Nephron progenitor cell (in vitro differentiated cells): ENCODE measurements at regions not wholly inside any gene's neighbourhood (a gene's known extent, or its start where the extent isn't known, plus 50 kb on each side); places are given as distances from the start of the nearest gene placed in this dataset.

Experiments
- DNase-seq: peaks from one replicate; pipeline ENCODE4 v3.0.0; 2021
- H3K27ac Mint-ChIP-seq: 2 replicates; pipeline ENCODE4 v1.8.0; 2021; ENCODE audit warnings: mild to moderate bottlenecking, moderate library complexity, mixed read lengths
- H3K27me3 Mint-ChIP-seq: 2 replicates; pipeline ENCODE4 v1.8.0; 2021; ENCODE audit warnings: mild to moderate bottlenecking, low read depth, mixed read lengths; ENCODE audit not compliant: poor library complexity
- H3K36me3 Mint-ChIP-seq: 2 replicates; pipeline ENCODE4 v1.8.0; 2021; ENCODE audit warnings: low read depth, mixed read lengths
- H3K4me1 Mint-ChIP-seq: 2 replicates; pipeline ENCODE4 v1.8.0; 2021; ENCODE audit warnings: mixed read lengths
- H3K4me3 Mint-ChIP-seq: 2 replicates; pipeline ENCODE4 v1.8.0; 2021; ENCODE audit warnings: mild to moderate bottlenecking, moderate library complexity, mixed read lengths
- H3K9me3 Mint-ChIP-seq: 2 replicates; pipeline ENCODE4 v1.8.0; 2021; ENCODE audit warnings: mild to moderate bottlenecking, moderate library complexity, mixed read lengths
- TF ChIP-seq, protein P1 (sequence below): fragments of 200-600 bp; sonication (generic); IDR thresholded peaks from 2 replicates; pipeline ENCODE4 v1.5.0; 2021; ENCODE audit warnings: antibody characterized with exemption

DNA sequence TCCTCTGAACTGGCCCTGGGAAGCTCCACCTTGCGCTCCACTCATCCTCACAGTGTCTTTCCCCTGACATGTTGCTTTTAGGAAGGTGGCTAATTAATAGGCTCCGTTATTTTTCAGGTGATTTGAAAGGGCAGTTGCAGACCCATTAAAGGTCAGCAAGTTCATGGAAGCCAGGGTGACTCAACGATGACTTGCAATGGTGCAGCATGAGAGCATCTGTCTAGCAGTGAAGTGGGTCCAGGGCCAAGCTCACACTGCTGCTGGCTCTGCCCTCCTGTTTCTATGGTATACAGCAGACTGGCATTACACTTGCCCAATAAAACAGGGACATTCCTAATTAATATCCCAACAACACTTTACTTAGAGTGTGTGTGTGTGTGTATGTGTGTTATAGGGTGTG is 68.8 kb upstream of the WDR11 start:
- Mint-ChIP-seq H3K27ac (no peak overlapping the region), H3K9me3 (no peaks in the 10 kb centered on the region), H3K36me3 (no peaks in the 10 kb centered on the region), H3K4me1 (no peaks in the 10 kb centered on the region), H3K27me3 (peaks cover 32% of the 10 kb centered on the region), H3K4me3 (no peak overlapping the region)
- TF ChIP-seq, protein P1, sequence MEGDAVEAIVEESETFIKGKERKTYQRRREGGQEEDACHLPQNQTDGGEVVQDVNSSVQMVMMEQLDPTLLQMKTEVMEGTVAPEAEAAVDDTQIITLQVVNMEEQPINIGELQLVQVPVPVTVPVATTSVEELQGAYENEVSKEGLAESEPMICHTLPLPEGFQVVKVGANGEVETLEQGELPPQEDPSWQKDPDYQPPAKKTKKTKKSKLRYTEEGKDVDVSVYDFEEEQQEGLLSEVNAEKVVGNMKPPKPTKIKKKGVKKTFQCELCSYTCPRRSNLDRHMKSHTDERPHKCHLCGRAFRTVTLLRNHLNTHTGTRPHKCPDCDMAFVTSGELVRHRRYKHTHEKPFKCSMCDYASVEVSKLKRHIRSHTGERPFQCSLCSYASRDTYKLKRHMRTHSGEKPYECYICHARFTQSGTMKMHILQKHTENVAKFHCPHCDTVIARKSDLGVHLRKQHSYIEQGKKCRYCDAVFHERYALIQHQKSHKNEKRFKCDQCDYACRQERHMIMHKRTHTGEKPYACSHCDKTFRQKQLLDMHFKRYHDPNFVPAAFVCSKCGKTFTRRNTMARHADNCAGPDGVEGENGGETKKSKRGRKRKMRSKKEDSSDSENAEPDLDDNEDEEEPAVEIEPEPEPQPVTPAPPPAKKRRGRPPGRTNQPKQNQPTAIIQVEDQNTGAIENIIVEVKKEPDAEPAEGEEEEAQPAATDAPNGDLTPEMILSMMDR: no peak
- DNase-seq: no peak

GRCh38 chr10:120783098-120783497 is 68.1 kb upstream of the WDR11 start:
- DNase-seq: no peak
- H3K4me3 Mint-ChIP-seq: no peak overlapping the region
- no peaks in the 10 kb centered on the region for H3K4me1 Mint-ChIP-seq
- H3K27me3 Mint-ChIP-seq: peaks cover 26% of the 10 kb centered on the region
- TF ChIP-seq, protein P1: no peak
- no peaks in the 10 kb centered on the region for H3K9me3 Mint-ChIP-seq
- H3K27ac Mint-ChIP-seq: no peak overlapping the region
- H3K36me3 Mint-ChIP-seq: no peaks in the 10 kb centered on the region

DNA sequence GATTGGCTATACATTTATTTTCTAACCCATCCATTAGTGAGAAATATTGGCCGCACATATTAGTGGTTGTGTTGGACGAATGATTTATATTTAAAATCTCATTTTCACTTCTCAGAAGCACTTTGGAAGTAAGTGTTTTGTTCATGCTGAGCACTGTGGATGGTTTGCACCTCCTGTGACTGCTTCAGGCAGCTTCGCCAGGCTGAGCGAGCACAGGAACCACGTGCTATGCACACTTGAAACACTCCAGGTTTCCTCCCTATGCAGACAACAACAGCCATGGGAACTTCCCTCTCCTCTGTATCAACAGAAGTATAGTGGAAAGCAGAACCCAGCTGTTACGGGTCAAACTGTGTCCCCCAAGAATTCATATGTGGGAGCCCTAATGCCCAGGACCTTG is 67.3 kb upstream of the WDR11 start:
- Mint-ChIP-seq H3K27me3 (peaks cover 26% of the 10 kb centered on the region), H3K9me3 (no peaks in the 10 kb centered on the region), H3K4me3 (no peak overlapping the region), H3K27ac (no peak overlapping the region), H3K36me3 (no peaks in the 10 kb centered on the region), H3K4me1 (peaks cover 3% of the 10 kb centered on the region)
- TF ChIP-seq, protein P1: no peak
- no peak for DNase-seq

DNA sequence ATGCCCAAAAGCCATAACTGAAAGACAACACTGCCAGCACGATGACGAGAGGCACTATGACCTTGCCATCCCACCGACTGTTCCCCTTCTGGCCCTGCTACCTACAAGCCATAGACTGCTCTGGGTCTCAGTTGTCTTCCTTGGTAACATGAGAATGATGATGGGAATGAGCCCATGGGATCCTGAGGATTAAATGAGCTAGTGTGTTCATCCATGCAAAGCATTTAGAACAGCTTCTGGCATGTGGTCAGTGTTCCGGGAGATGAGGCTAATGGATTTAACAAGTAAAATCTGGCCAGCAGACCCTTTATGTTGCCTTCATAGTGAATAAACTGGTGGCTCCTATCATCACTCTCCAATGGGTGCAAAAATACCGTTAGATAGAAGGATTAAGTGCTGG is 62.4 kb upstream of the WDR11 start:
- Mint-ChIP-seq H3K4me1 (peaks cover 27% of the 10 kb centered on the region), H3K27me3 (peaks cover 17% of the 10 kb centered on the region), H3K4me3 (no peak overlapping the region), H3K36me3 (no peaks in the 10 kb centered on the region), H3K27ac (no peak overlapping the region), H3K9me3 (no peaks in the 10 kb centered on the region)
- TF ChIP-seq, protein P1: no peak
- no peak for DNase-seq

- no peak overlapping the region for H3K4me3 Mint-ChIP-seq
- peaks cover 32% of the 10 kb centered on the region for H3K4me1 Mint-ChIP-seq
- no peak for DNase-seq
- H3K27me3 Mint-ChIP-seq: peaks cover 15% of the 10 kb centered on the region
- TF ChIP-seq, protein P1: no peak
- no peaks in the 10 kb centered on the region for H3K9me3 Mint-ChIP-seq
- H3K36me3 Mint-ChIP-seq: no peaks in the 10 kb centered on the region
- no peak overlapping the region for H3K27ac Mint-ChIP-seq
These were observed 61.6 kb upstream of the WDR11 start for GRCh38 chr10:120789303-120790203.

DNA sequence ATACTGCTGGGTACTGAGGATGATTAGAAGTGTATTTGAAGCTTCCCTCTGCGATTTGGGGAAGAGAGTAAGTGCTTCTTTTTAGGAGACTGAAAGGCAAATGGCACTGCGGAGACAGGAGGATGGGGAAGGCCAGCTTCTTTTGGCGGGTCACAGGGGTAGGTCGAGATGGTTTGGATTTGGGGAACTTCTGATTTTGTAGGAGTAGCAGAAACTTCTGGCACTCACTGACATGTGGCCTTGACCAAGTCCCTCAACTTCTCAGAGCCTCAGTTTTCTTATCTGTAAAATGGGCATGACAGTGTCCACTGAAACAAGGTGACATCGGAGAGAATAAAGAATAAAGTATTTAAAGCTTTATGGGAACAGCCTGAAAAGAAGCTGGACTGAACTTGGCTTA is 59.8 kb upstream of the WDR11 start:
- TF ChIP-seq, protein P1: no peak
- Mint-ChIP-seq H3K4me3 (no peak overlapping the region), H3K4me1 (peaks cover 32% of the 10 kb centered on the region), H3K9me3 (no peaks in the 10 kb centered on the region), H3K27me3 (peaks cover 11% of the 10 kb centered on the region), H3K36me3 (no peaks in the 10 kb centered on the region), H3K27ac (no peak overlapping the region)
- no peak for DNase-seq
